HepG2 (cell line): ENCODE measurements at regions not wholly inside any gene's neighbourhood (a gene's known extent, or its start where the extent isn't known, plus 50 kb on each side); places are given as distances from the start of the nearest gene placed in this dataset.

Experiments
- ATAC-seq: fragments of 200-7000 bp; cut with Tn5 transposase; 3 replicates; pipeline ENCODE4 v1.9.1; 2020; ENCODE audit warnings: mild to moderate bottlenecking, moderate library complexity
- BruUV-seq: library from RNA; stranded (reverse); fragments of 400-500 nt; replicated peaks from 2 replicates; lab custom pipeline; 2021; lab: Mats Ljungman, UMichigan
- CTCF ChIA-PET: fragments of 300-600 bp; formaldehyde crosslinking; extraction: SDS; loops from one replicate; lab custom pipeline; 2021; ENCODE audit warnings: low total read pairs, inconsistent platforms, low intra/inter-chr PET ratio; lab: Yijun Ruan, JAX
- POLR2A ChIA-PET: fragments of 350-600 bp; sonication (Branson Sonifier 250); formaldehyde crosslinking; loops from one replicate; lab custom pipeline; 2020; ENCODE audit warnings: antibody characterized with exemption, inconsistent platforms; lab: Yijun Ruan, JAX
- DNase-seq: peaks from one replicate; pipeline ENCODE4 v3.0.0-alpha.2; 2015; ENCODE audit warnings: low spot score
- FAIRE-seq: peaks from 3 replicates; lab custom pipeline; 2011; peaks lifted over from hg19 to GRCh38; lab: Jason Lieb, UNC
- H2AFZ ChIP-seq: one replicate; pipeline ENCODE4 v1.6.1; 2011; ENCODE audit warnings: low read length, inconsistent platforms
- H3K27ac ChIP-seq: fragments of 300-600 bp; 3 replicates; pipeline ENCODE4 v1.8.0; 2011; ENCODE audit warnings: mixed run types, mild to moderate bottlenecking, mixed read lengths, low read length, inconsistent platforms; ENCODE audit not compliant: insufficient read depth; ENCODE audit errors: extremely low read length
- H3K27me3 ChIP-seq, 2 experiments: fragments of 200-600 bp in 1 of 2; 2 replicates in 1 of 2; 3 replicates in 1 of 2; pipeline versions ENCODE4 v1.6.0 to v1.8.0; 2011; ENCODE audit warnings: low read length in 2 of 2, mild to moderate bottlenecking in 2 of 2, moderate library complexity in 2 of 2, inconsistent platforms in 1 of 2; ENCODE audit not compliant: insufficient read depth in 2 of 2, control insufficient read depth in 1 of 2
- H3K36me3 ChIP-seq, 2 experiments: fragments of 200-600 bp in 1 of 2; replicated peaks in 1 of 2; 2 replicates in 1 of 2; 3 replicates in 1 of 2; pipeline versions ENCODE4 v1.5.1 to v1.8.0; 2011; ENCODE audit warnings: low read length in 2 of 2, inconsistent platforms in 1 of 2; ENCODE audit not compliant: insufficient read depth in 2 of 2, control insufficient read depth in 1 of 2
- H3K4me1 ChIP-seq: 2 replicates; pipeline ENCODE4 v1.5.1; 2012; ENCODE audit warnings: low read length, inconsistent platforms; ENCODE audit not compliant: insufficient read depth
- H3K4me2 ChIP-seq: 2 replicates; pipeline ENCODE4 v1.6.0; 2011; ENCODE audit warnings: low read depth, low read length, inconsistent platforms
- H3K4me3 ChIP-seq, 3 experiments: fragments of 200-600 bp in 1 of 3; sonication (generic), shearing (Covaris generic) in 1 of 3; replicated peaks in 1 of 3; 2 replicates each; pipeline ENCODE4 v1.5.1; 2011 to 2016; ENCODE audit warnings: low read length in 3 of 3, inconsistent platforms in 2 of 3, low read depth in 2 of 3, mild to moderate bottlenecking in 2 of 3, control low read depth in 1 of 3, mixed read lengths in 1 of 3; ENCODE audit not compliant: insufficient read depth in 1 of 3
- H3K79me2 ChIP-seq: one replicate; pipeline ENCODE4 v1.6.1; 2011; ENCODE audit warnings: low read length, inconsistent platforms; ENCODE audit not compliant: insufficient read depth
- H3K9ac ChIP-seq: 2 replicates; pipeline ENCODE4 v1.6.0; 2011; ENCODE audit warnings: mild to moderate bottlenecking, low read depth, low read length, inconsistent platforms; ENCODE audit not compliant: insufficient read depth
- H3K9me3 ChIP-seq: 2 replicates; pipeline ENCODE4 v1.5.1; 2012; ENCODE audit warnings: mild to moderate bottlenecking, low read length
- H4K20me1 ChIP-seq: 2 replicates; pipeline ENCODE4 v1.6.0; 2011; ENCODE audit warnings: inconsistent platforms, mild to moderate bottlenecking, low read length, moderate library complexity; ENCODE audit not compliant: insufficient read depth
- AKNA ChIP-seq: sonication (generic); formaldehyde crosslinking; IDR thresholded peaks from 2 replicates; pipeline ENCODE4 v1.4.0; 2020; ENCODE audit warnings: missing genetic modification reagents, borderline replicate concordance
- REXO4 ChIP-seq: sonication (generic); formaldehyde crosslinking; IDR thresholded peaks from 2 replicates; pipeline ENCODE4 v1.8.0; 2022; ENCODE audit warnings: missing genetic modification reagents, mild to moderate bottlenecking, borderline replicate concordance
- SNAI1 ChIP-seq: sonication (generic); formaldehyde crosslinking; IDR thresholded peaks from 2 replicates; pipeline ENCODE4 v1.5.0; 2020; ENCODE audit warnings: mild to moderate bottlenecking, missing genetic modification reagents, borderline replicate concordance
- TRIM24 ChIP-seq: sonication (generic); formaldehyde crosslinking; IDR thresholded peaks from 2 replicates; pipeline ENCODE4 v1.8.0; 2022; ENCODE audit warnings: mild to moderate bottlenecking, missing genetic modification reagents
- ZFP90 ChIP-seq: sonication (generic); formaldehyde crosslinking; IDR thresholded peaks from 2 replicates; pipeline ENCODE4 v1.8.0; 2022; ENCODE audit warnings: missing genetic modification reagents, mild to moderate bottlenecking, inconsistent platforms, borderline replicate concordance
- ZSCAN5A ChIP-seq: sonication (generic); formaldehyde crosslinking; IDR thresholded peaks from 2 replicates; pipeline ENCODE4 v1.8.0; 2022; ENCODE audit warnings: mild to moderate bottlenecking, missing genetic modification reagents, borderline replicate concordance
- WGBS: methylation state at CpG from one replicate; pipeline ENCODE4 v1.1.6; 2017; ENCODE audit warnings: low lambda C conversion rate; 5-methylcytosine and 5-hydroxymethylcytosine counted together
- in situ Hi-C: cut with HindIII; loops from 2 replicates; pipeline ENCODE4 v1.10.0; 2017; ENCODE audit warnings: low pct_unique_long_range_greater_than_20kb; ENCODE audit not compliant: extremely low pct_ligation_motif_present
- intact Hi-C: fragments of 100-400 bp; cut with micrococcal nuclease; formaldehyde crosslinking; loops from one replicate; pipeline ENCODE4 v1.10.0; 2022; ENCODE audit not compliant: unreplicated experiment
- TF ChIP-seq, protein P1 (sequence below): sonication (generic); formaldehyde crosslinking; IDR thresholded peaks from 2 replicates; pipeline ENCODE4 v1.5.0; 2020; ENCODE audit warnings: mild to moderate bottlenecking, missing genetic modification reagents

- Histone ChIP-seq H3K4me3 (no peak overlapping the region), H3K27me3 (no peaks in the 10 kb centered on the region), H3K27ac (no peak overlapping the region), H3K36me3 (no peaks in the 10 kb centered on the region), H3K79me2 (no peaks in the 10 kb centered on the region), H4K20me1 (no peaks in the 10 kb centered on the region), H2AFZ (no peak overlapping the region), H3K4me2 (no peak overlapping the region), H3K9me3 (no peaks in the 10 kb centered on the region), H3K9ac (no peak overlapping the region), H3K4me1 (no peaks in the 10 kb centered on the region)
- intact Hi-C loops (no loop called here), in situ Hi-C loops (no loop called here)
- no TSS peak for BruUV-seq
- DNase-seq (no peak), ATAC-seq (no peak), FAIRE-seq (no peak)
- ChIA-PET POLR2A (no interaction called here), CTCF (no interaction called here)
- 30% methylated on average over 3 of the region's 3 CpGs for WGBS
- no peak for TF ChIP-seq TRIM24
Observed at GRCh38 chr3:152206243-152206760, 62.4 kb upstream of the MBNL1 start.

- Histone ChIP-seq H3K36me3 (no peaks in the 10 kb centered on the region), H3K79me2 (no peaks in the 10 kb centered on the region), H3K9ac (no peak overlapping the region), H3K27me3 (peaks cover 0 to 6% of the 10 kb centered on the region in 2 experiments; a peak in 1 of 5 replicates), H4K20me1 (no peaks in the 10 kb centered on the region), H2AFZ (no peak overlapping the region), H3K9me3 (no peaks in the 10 kb centered on the region), H3K4me3 (no peak overlapping the region), H3K4me1 (no peaks in the 10 kb centered on the region), H3K4me2 (no peak overlapping the region), H3K27ac (no peak overlapping the region)
- FAIRE-seq (no peak), DNase-seq (no peak), ATAC-seq (no peak)
- no TSS peak for BruUV-seq
- CTCF ChIA-PET: no interaction called here
- 45% methylated on average over 2 of the region's 2 CpGs for WGBS
- intact Hi-C loops (no loop called here), in situ Hi-C loops (no loop called here)
- POLR2A ChIA-PET: no interaction called here
- TF ChIP-seq, protein P1, sequence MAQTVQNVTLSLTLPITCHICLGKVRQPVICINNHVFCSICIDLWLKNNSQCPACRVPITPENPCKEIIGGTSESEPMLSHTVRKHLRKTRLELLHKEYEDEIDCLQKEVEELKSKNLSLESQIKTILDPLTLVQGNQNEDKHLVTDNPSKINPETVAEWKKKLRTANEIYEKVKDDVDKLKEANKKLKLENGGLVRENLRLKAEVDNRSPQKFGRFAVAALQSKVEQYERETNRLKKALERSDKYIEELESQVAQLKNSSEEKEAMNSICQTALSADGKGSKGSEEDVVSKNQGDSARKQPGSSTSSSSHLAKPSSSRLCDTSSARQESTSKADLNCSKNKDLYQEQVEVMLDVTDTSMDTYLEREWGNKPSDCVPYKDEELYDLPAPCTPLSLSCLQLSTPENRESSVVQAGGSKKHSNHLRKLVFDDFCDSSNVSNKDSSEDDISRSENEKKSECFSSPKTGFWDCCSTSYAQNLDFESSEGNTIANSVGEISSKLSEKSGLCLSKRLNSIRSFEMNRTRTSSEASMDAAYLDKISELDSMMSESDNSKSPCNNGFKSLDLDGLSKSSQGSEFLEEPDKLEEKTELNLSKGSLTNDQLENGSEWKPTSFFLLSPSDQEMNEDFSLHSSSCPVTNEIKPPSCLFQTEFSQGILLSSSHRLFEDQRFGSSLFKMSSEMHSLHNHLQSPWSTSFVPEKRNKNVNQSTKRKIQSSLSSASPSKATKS: no peak
- no peak for TF ChIP-seq ZSCAN5A (CRISPR knock-in tag)
- TF ChIP-seq AKNA (CRISPR knock-in tag): no peak
- no peak for TF ChIP-seq ZFP90 (CRISPR knock-in tag)
- TF ChIP-seq SNAI1 (CRISPR knock-in tag): no peak
- TF ChIP-seq REXO4 (CRISPR knock-in tag): no peak
Observed at GRCh38 chr3:152208439-152208838, 60.3 kb upstream of the MBNL1 start.
